K562 (cell line): ENCODE measurements at regions not wholly inside any gene's neighbourhood (a gene's known extent, or its start where the extent isn't known, plus 50 kb on each side); places are given as distances from the start of the nearest gene placed in this dataset.

Source experiments
- ATAC-seq: fragments of 200-7000 bp; cut with Tn5 transposase; 3 replicates; pipeline ENCODE4 v1.9.1; 2020; ENCODE audit warnings: moderate library complexity
- BruUV-seq: library from RNA; stranded (reverse); fragments of 400-500 nt; replicated peaks from 2 replicates; lab custom pipeline; 2021; lab: Mats Ljungman, UMichigan
- CTCF ChIA-PET: fragments of 300-600 bp; formaldehyde crosslinking; extraction: SDS; loops from one replicate; lab custom pipeline; 2021; ENCODE audit warnings: low intra/inter-chr PET ratio; lab: Yijun Ruan, JAX
- POLR2A ChIA-PET: fragments of 300-600, 350-650 bp; sonication (Branson Sonifier 250); formaldehyde crosslinking; extraction: SDS; loops from one replicate; lab custom pipeline; 2021; ENCODE audit warnings: antibody characterized with exemption, inconsistent platforms; lab: Yijun Ruan, JAX
- DNase-seq, 4 experiments: peaks; one replicate each; pipeline versions ENCODE4 v3.0.0 to v3.0.0-alpha.2; 2011 to 2018; ENCODE audit warnings: low spot score in 3 of 4, mixed read lengths in 3 of 4; ENCODE audit errors: extremely low read depth in 1 of 4
- FAIRE-seq: peaks from 2 replicates; lab custom pipeline; 2011; peaks lifted over from hg19 to GRCh38; lab: Jason Lieb, UNC
- H2AFZ ChIP-seq: 2 replicates; pipeline ENCODE4 v1.6.0; 2011; ENCODE audit warnings: low read depth, low read length, control low read depth, inconsistent platforms
- H3K27ac ChIP-seq: fragments of 200-600 bp; 3 replicates; pipeline ENCODE4 v1.8.0; 2011; ENCODE audit warnings: low read depth, mild to moderate bottlenecking, control low read depth, inconsistent platforms, low read length, moderate library complexity, mixed read lengths; ENCODE audit errors: extremely low read depth
- H3K27me3 ChIP-seq, 2 experiments: fragments of 300-600 bp in 1 of 2; 2 replicates in 1 of 2; 3 replicates in 1 of 2; pipeline versions ENCODE4 v1.6.0 to v1.8.0; 2011; ENCODE audit warnings: inconsistent platforms in 2 of 2, low read length in 2 of 2, mild to moderate bottlenecking in 1 of 2, mixed read lengths in 1 of 2, moderate library complexity in 1 of 2; ENCODE audit not compliant: control insufficient read depth in 2 of 2, insufficient read depth in 2 of 2
- H3K36me3 ChIP-seq: fragments of 300-600 bp; 3 replicates; pipeline ENCODE4 v1.8.0; 2011; ENCODE audit warnings: mild to moderate bottlenecking, low read length, inconsistent platforms; ENCODE audit not compliant: control insufficient read depth, insufficient read depth
- H3K4me1 ChIP-seq, 2 experiments: fragments of 200-600 bp in 1 of 2; replicated peaks in 1 of 2; 2 replicates in 1 of 2; 3 replicates in 1 of 2; pipeline versions ENCODE4 v1.5.1 to v1.8.0; 2011; ENCODE audit warnings: inconsistent platforms in 2 of 2, low read length in 2 of 2, mild to moderate bottlenecking in 1 of 2, mixed read lengths in 1 of 2, moderate library complexity in 1 of 2; ENCODE audit not compliant: control insufficient read depth in 2 of 2, insufficient read depth in 2 of 2
- H3K4me2 ChIP-seq: 2 replicates; pipeline ENCODE4 v1.6.1; 2011; ENCODE audit warnings: low read length, control low read depth, inconsistent platforms, mixed read lengths; ENCODE audit not compliant: insufficient read depth
- H3K4me3 ChIP-seq: fragments of 200-600 bp; sonication (generic), shearing (Covaris generic); 2 replicates; pipeline ENCODE4 v1.5.1; 2016; ENCODE audit warnings: control low read depth, inconsistent platforms
- H3K79me2 ChIP-seq: fragments of 200-600 bp; 3 replicates; pipeline ENCODE4 v1.8.0; 2011; ENCODE audit warnings: low read length, inconsistent platforms; ENCODE audit not compliant: control insufficient read depth, insufficient read depth
- H3K9ac ChIP-seq, 2 experiments: 2 replicates each; pipeline versions ENCODE4 v1.6.0 to v1.6.1; 2011; ENCODE audit warnings: low read depth in 2 of 2, low read length in 2 of 2, control low read depth in 1 of 2, inconsistent platforms in 1 of 2, mild to moderate bottlenecking in 1 of 2, mixed read lengths in 1 of 2; ENCODE audit not compliant: insufficient read depth in 1 of 2
- H3K9me1 ChIP-seq: one replicate; pipeline ENCODE4 v1.6.0; 2011; ENCODE audit warnings: inconsistent platforms, mild to moderate bottlenecking, low read length, moderate library complexity; ENCODE audit not compliant: control insufficient read depth, insufficient read depth
- H3K9me3 ChIP-seq: replicated peaks from 2 replicates; pipeline ENCODE4 v1.5.1; 2011; ENCODE audit warnings: low read depth, low read length, inconsistent platforms; ENCODE audit not compliant: control insufficient read depth, insufficient read depth
- H4K20me1 ChIP-seq: replicated peaks from 2 replicates; pipeline ENCODE4 v1.6.1; 2011; ENCODE audit warnings: low read length, inconsistent platforms, mixed read lengths; ENCODE audit not compliant: control insufficient read depth, insufficient read depth
- ARID4B ChIP-seq: sonication (generic); formaldehyde crosslinking; IDR thresholded peaks from 2 replicates; pipeline ENCODE4 v1.8.0; 2022; ENCODE audit warnings: mild to moderate bottlenecking, missing genetic modification reagents
- ETS1 ChIP-seq: conservative IDR thresholded peaks from 2 replicates; pipeline ENCODE4 v1.6.1; 2011; ENCODE audit warnings: low read depth, mild to moderate bottlenecking, low read length; ENCODE audit not compliant: control insufficient read depth
- GTF3C2 ChIP-seq: IDR thresholded peaks from 3 replicates; pipeline ENCODE4 v1.6.1; 2011; ENCODE audit warnings: borderline replicate concordance, mild to moderate bottlenecking, moderate library complexity; ENCODE audit not compliant: insufficient read length; ENCODE audit errors: extremely low read depth
- LARP7 ChIP-seq: fragments of 450-650 bp; IDR thresholded peaks from 2 replicates; pipeline ENCODE4 v1.6.1; 2016
- MXI1 ChIP-seq: IDR thresholded peaks from 2 replicates; pipeline ENCODE4 v1.6.1; 2011; ENCODE audit warnings: low read depth, mild to moderate bottlenecking, improper control_type of control experiment, low read length
- PHF20 ChIP-seq: fragments of 450-650 bp; IDR thresholded peaks from 2 replicates; pipeline ENCODE4 v1.6.1; 2018; ENCODE audit not compliant: partially characterized antibody
- RFX7 ChIP-seq: fragments of 250-450 bp; sonication (Bioruptor Pico); IDR thresholded peaks from 2 replicates; pipeline ENCODE4 v1.5.1; 2021; ENCODE audit warnings: mild to moderate bottlenecking
- SRSF9 ChIP-seq: fragments of 200-400 bp; formaldehyde crosslinking; IDR thresholded peaks from 2 replicates; pipeline ENCODE4 v1.6.1; 2017; ENCODE audit warnings: low read depth, low read length, borderline replicate concordance
- ZNF586 ChIP-seq: fragments of 450-650 bp; formaldehyde crosslinking; conservative IDR thresholded peaks from 2 replicates; pipeline ENCODE4 v1.4.0; 2020; ENCODE audit warnings: mild to moderate bottlenecking, moderate library complexity
- WGBS: fragments of 100-300 bp; shearing (Covaris generic); methylation state at CpG from one replicate; pipeline ENCODE4 v1.1.6; 2016; ENCODE audit warnings: low coverage, mixed read lengths; ENCODE audit not compliant: insufficient coverage; ENCODE audit errors: missing lambda C conversion rate; 5-methylcytosine and 5-hydroxymethylcytosine counted together
- in situ Hi-C: fragments of 300-500 bp; cut with MboI; formaldehyde crosslinking; loops from 4 replicates; pipeline ENCODE4 v1.15.0; 2018; ENCODE audit warnings: inconsistent platforms, mixed read lengths
- intact Hi-C: fragments of 100-400 bp; cut with micrococcal nuclease; formaldehyde crosslinking; loops from 2 replicates; pipeline ENCODE4 v1.14.2; 2022

- H3K9me3 ChIP-seq = no peaks in the 10 kb centered on the region
- WGBS = 2% methylated on average over 3 of the region's 3 CpGs
- no peaks in the 10 kb centered on the region for H3K27me3 ChIP-seq
- no peak overlapping the region for H3K4me2 ChIP-seq
- H3K4me3 ChIP-seq = no peak overlapping the region
- ChIA-PET POLR2A (no interaction called here), CTCF (no interaction called here)
- H3K27ac ChIP-seq = no peak overlapping the region
- intact Hi-C loops (no loop called here), in situ Hi-C loops (no loop called here)
- no peaks in the 10 kb centered on the region for H4K20me1 ChIP-seq
- no peak overlapping the region for H3K9ac ChIP-seq
- no peak for DNase-seq
- ATAC-seq = no peak
- BruUV-seq = no TSS peak
- no peak for FAIRE-seq
- H3K4me1 ChIP-seq = no peaks in the 10 kb centered on the region
- no peaks in the 10 kb centered on the region for H3K9me1 ChIP-seq
- H2AFZ ChIP-seq = no peak overlapping the region
- TF ChIP-seq LARP7 = no peak
- TF ChIP-seq RFX7 (CRISPR knock-in tag) = no peak
- no peak for TF ChIP-seq PHF20
- no peak for TF ChIP-seq ARID4B (CRISPR knock-in tag)
- TF ChIP-seq MXI1 = no peak
- TF ChIP-seq SRSF9 = no peak
- no peak for TF ChIP-seq ETS1
- no peak for TF ChIP-seq ZNF586
- TF ChIP-seq GTF3C2 = no peak
- H3K36me3 ChIP-seq = no peaks in the 10 kb centered on the region
- H3K79me2 ChIP-seq = no peaks in the 10 kb centered on the region
These were observed 58.9 kb upstream of the ARHGAP32 start for GRCh38 chr11:129251067-129251466.
